ENCODE measurements at regions not wholly inside any gene's neighbourhood (a gene's known extent, or its start where the extent isn't known, plus 50 kb on each side); places are given as distances from the start of the nearest gene placed in this dataset.

DNA sequence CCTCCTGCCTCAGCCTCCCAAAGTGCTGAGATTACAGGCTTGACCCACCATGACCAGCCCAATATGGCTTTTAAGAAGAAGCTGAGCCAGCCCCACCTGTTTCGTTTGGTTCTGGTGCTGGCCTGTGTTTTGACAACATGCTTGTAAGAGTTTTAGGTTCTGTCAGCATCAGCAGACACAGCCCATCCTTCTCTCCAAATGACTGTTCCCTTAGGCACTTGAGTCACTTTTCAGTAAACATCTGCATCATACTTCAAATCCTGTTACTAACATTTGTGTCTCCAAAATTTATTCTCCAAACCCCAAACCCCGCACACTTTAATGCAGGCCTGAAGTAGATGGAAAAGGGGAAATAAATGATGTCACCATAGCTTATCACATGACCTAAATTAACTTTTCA lies 1118.5 kb downstream of the TSN start:
- H3K4me1 ChIP-seq (replicated peaks in 1 of 4; ENCODE audit: control insufficient read depth in 3 of 4, insufficient read depth in 4 of 4, low read length in 3 of 4), result no peaks in the 10 kb centered on the region
- no peak overlapping the region for H2AFZ ChIP-seq (ENCODE audit: low read length)
- H3K79me2 ChIP-seq (ENCODE audit: control insufficient read depth in 1 of 2, insufficient read depth in 2 of 2, low read length in 2 of 2), result no peaks in the 10 kb centered on the region
- H2BK12ac ChIP-seq (ENCODE audit: low read depth, low read length), result no peak overlapping the region
- no peak overlapping the region for H3K14ac ChIP-seq (ENCODE audit: insufficient read length)
- H2BK120ac ChIP-seq (replicated peaks; ENCODE audit: low read depth, low read length), result no peak overlapping the region
- no peak for DNase-seq (ENCODE audit: low read depth in 1 of 2, low spot score in 2 of 2)
- FAIRE-seq, result no peak
- no peaks in the 10 kb centered on the region for H3K23me2 ChIP-seq (ENCODE audit: low read depth, low read length)
- POLR2A ChIA-PET (ENCODE audit: partially characterized antibody), result no interaction called here
- no peak overlapping the region for H3K27ac ChIP-seq (ENCODE audit: low read depth, low read length)
- no peak for TF ChIP-seq SRF (IDR thresholded peaks at IDR 0.05; ENCODE audit: low read depth, low read length)
- TF ChIP-seq TEAD4 (IDR thresholded peaks at IDR 0.05; ENCODE audit: low read depth, low read length), result no peak
- no peak for TF ChIP-seq RXRA (IDR thresholded peaks at IDR 0.05; ENCODE audit: insufficient read depth, low read depth, low read length)
- no peak for TF ChIP-seq CBX8 (IDR thresholded peaks at IDR 0.05; ENCODE audit: borderline replicate concordance, low read depth, low read length)
- no peak for TF ChIP-seq TBP (IDR thresholded peaks at IDR 0.05; ENCODE audit: low read depth, low read length)
- TF ChIP-seq, protein P1, sequence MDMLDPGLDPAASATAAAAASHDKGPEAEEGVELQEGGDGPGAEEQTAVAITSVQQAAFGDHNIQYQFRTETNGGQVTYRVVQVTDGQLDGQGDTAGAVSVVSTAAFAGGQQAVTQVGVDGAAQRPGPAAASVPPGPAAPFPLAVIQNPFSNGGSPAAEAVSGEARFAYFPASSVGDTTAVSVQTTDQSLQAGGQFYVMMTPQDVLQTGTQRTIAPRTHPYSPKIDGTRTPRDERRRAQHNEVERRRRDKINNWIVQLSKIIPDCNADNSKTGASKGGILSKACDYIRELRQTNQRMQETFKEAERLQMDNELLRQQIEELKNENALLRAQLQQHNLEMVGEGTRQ (IDR thresholded peaks at IDR 0.05; ENCODE audit: low read length), result no peak
- CTCF ChIA-PET (ENCODE audit: partially characterized antibody), result no interaction called here
- H4K20me1 ChIP-seq (replicated peaks in 1 of 2; ENCODE audit: control insufficient read depth in 1 of 2, insufficient read depth in 2 of 2, low read length in 2 of 2), result no peaks in the 10 kb centered on the region
- no peak overlapping the region for H2BK20ac ChIP-seq (ENCODE audit: low read length)
- no peak overlapping the region for H4K5ac ChIP-seq (ENCODE audit: insufficient read length, low read depth, low read length)
- no peak overlapping the region for H2BK15ac ChIP-seq (ENCODE audit: low read length)
- no peaks in the 10 kb centered on the region for H3K9me3 ChIP-seq (ENCODE audit: insufficient read depth in 2 of 2, low read depth in 1 of 2, low read length in 1 of 2)
- H3K18ac ChIP-seq (ENCODE audit: extremely low read depth, low read length), result no peak overlapping the region
- H2AK5ac ChIP-seq (ENCODE audit: low read depth, low read length), result no peak overlapping the region
- H4K91ac ChIP-seq (replicated peaks; ENCODE audit: insufficient read length, low read length), result no peak overlapping the region
- H3K9ac ChIP-seq (replicated peaks in 1 of 4; ENCODE audit: extremely low read depth in 1 of 4, low read depth in 3 of 4, low read length in 3 of 4), result no peak overlapping the region
- no peak overlapping the region for H4K8ac ChIP-seq (ENCODE audit: extremely low read depth, insufficient read depth, low read length)
- no peaks in the 10 kb centered on the region; a peak in 1 of 8 replicates for H3K36me3 ChIP-seq (ENCODE audit: control insufficient read depth in 2 of 4, insufficient read depth in 4 of 4, low read length in 3 of 4)
- no peak overlapping the region for H3K23ac ChIP-seq (ENCODE audit: insufficient read length)
- H3K4me3 ChIP-seq (ENCODE audit: extremely low read depth in 1 of 4, insufficient read depth in 2 of 4, low read depth in 3 of 4, low read length in 4 of 4), result no peak overlapping the region
- H3K56ac ChIP-seq (replicated peaks; ENCODE audit: insufficient read length, low read depth, low read length), result no peak overlapping the region
- H2BK5ac ChIP-seq (ENCODE audit: low read depth, low read length), result no peak overlapping the region
- H3K4me2 ChIP-seq (ENCODE audit: insufficient read depth in 1 of 2, low read depth in 2 of 2, low read length in 2 of 2), result no peak overlapping the region
- 94% methylated on average over 2 of the region's 2 CpGs; no CpG with 5 or more reads in 1 of the 2 experiments for WGBS, 2 experiments (ENCODE audit: extremely low coverage in 1 of 2, insufficient coverage in 1 of 2, insufficient read length in 1 of 2, insufficient replicate concordance in 2 of 2, low coverage in 1 of 2, low lambda C conversion rate in 2 of 2, missing lambda C conversion rate in 1 of 2)
- no peaks in the 10 kb centered on the region for H3K79me1 ChIP-seq (ENCODE audit: low read depth, low read length)
- H3K4ac ChIP-seq (replicated peaks; ENCODE audit: insufficient read length, low read depth, low read length), result no peak overlapping the region
- no peaks in the 10 kb centered on the region for H3K27me3 ChIP-seq (replicated peaks in 1 of 4; ENCODE audit: control insufficient read depth in 3 of 4, extremely low read depth in 1 of 4, insufficient read depth in 3 of 4, low read length in 3 of 4)
